ENCODE measurements at regions not wholly inside any gene's neighbourhood (a gene's known extent, or its start where the extent isn't known, plus 50 kb on each side); places are given as distances from the start of the nearest gene placed in this dataset.

DNA sequence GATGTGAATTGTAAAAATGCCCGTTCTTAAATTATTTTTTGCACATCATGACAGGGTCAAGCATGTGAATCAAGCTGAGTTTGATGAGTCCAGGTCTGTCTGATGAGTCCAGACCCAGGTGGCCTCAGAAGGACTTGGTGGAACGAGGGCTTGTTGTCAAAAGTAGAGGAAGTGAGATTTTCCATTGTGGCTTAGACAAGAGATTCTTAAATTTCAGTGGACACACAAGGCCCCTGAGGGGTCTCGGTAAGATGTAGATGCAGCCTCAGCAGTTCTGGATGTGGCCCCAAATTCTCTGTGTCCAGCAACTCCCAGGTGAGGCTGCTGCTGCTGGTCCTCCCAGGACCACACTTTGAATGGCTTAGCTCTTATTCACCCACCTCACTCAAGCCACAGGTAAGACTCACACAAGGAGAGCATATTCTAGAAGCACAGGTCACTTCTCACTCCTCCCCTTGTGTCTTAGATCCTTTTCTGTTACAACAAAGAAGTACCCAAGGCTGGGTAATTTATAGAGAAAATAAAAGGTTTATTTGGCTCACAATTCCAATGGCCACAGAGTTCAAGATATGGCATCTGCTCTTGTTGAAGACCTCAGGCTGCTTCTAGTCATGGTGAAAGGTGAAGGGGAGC is 98.8 kb downstream of the GGTLC2 start:
- Mint-ChIP-seq H3K4me1 (peaks cover 31 to 41% (median 40%) of the 10 kb centered on the region in 3 donors), H3K4me3 (peak overlapping the region in 2 of 8 donors; percentile 16 to 22), H3K27ac (peak overlapping the region in 3 of 6 donors; percentile 54 to 80 (median 62)), H3K36me3 (no peaks in the 10 kb centered on the region), H3K27me3 (peaks cover 13 to 20% (median 17%) of the 10 kb centered on the region in 3 donors), H3K9me3 (no peaks in the 10 kb centered on the region)
- ATAC-seq (ENCODE audit: low read depth in 2 of 2) (no peak), DNase-seq (no peak)

DNA sequence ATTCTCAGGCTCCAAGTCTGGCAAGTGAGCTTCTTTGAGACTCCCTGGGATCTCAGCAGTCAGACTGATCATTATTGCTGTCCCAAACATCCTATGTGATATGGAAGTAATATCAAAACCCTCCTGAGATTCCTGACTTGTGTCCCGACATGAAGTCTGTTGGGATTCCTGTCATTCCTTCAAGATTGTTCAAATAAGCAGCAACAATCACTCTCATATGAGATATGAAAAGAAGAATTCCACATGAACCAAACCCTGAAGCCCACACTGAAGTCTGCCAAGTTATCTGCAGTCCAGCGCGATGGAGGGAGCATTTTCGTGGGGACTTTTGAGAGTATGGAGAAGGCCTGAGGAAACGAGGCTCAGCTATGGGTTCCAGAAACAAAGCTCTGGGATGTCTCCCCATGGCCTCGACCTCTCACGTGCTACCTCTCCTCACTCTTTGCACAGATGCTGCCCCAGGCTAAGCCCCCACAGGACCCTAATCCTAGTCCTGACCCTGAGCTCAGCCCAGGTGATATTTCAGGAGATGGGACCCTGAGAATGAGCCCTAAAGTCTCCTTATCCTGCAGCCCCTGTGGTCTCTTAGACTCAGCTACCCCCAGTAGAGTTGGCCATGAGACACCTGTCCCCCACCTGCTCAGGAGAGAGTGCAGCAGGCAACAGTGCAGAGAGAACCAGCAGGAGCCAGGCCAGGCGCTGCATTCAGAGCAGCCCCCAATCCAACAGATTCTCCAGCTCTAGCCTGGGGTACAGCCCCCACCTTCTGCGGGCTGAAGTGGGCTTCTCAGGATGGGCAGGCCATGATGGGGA is 100.2 kb downstream of the GGTLC2 start:
- H3K27ac Mint-ChIP-seq, result peak overlapping the region in 1 of 6 donors; percentile 47
- H3K4me1 Mint-ChIP-seq, result peaks cover 33 to 47% (median 42%) of the 10 kb centered on the region in 3 donors
- ATAC-seq (ENCODE audit: low read depth in 2 of 2), result no peak
- DNase-seq, result no peak
- H3K36me3 Mint-ChIP-seq, result no peaks in the 10 kb centered on the region
- no peaks in the 10 kb centered on the region for H3K9me3 Mint-ChIP-seq
- H3K4me3 Mint-ChIP-seq, result no peak overlapping the region
- H3K27me3 Mint-ChIP-seq, result peaks cover 13 to 19% (median 14%) of the 10 kb centered on the region in 3 donors

DNA sequence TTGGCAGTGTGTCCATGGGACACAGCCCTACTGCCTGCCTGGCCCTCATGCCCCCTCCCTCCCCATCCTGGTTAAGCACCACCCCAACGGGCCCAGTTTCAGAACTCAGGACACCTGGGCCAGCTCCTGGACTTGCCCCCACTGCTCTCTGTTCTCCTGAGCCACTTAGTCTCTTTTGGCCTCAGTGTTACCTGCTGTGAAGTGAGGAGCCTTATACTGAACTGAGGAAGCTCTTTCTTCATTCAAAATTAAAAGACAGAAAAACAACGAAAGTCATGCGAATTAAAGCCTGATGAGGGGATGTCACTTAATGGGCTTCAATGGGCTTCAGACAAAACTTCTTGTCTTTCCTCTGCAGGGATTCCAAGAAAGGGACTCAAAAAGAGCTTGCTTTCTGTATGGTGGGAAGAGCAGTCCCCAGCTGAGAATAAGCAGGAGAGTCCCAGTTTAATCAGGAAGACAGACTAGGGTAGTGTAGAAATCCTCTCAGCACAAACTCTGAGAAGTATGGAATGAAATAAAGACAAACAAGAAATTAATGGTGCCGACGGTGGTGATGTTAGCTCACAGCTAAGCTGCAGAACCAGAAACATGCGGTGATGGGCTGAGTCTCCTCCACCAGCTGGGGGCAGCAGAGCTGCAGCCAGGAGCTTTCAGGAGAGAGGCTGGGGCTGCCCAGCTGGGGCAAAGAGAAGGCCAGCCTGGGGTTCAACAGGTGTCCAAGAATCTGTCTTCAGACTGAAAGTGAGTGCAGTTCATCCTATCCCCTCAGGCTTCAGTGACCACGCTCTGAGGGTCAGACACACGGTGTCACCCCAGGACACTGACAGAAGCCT is 101.0 kb downstream of the GGTLC2 start:
- Mint-ChIP-seq H3K4me3 (peak overlapping the region in 5 of 8 donors; percentile 42 to 69 (median 57)), H3K9me3 (no peaks in the 10 kb centered on the region), H3K27ac (peak overlapping the region in 2 of 6 donors; percentile 14 to 58), H3K4me1 (peaks cover 33 to 47% (median 37%) of the 10 kb centered on the region in 3 donors), H3K27me3 (peaks cover 6 to 11% (median 8%) of the 10 kb centered on the region in 3 donors), H3K36me3 (no peaks in the 10 kb centered on the region)
- ATAC-seq (ENCODE audit: low read depth in 2 of 2), result peak; percentile 52 to 58
- peak; percentile 44 for DNase-seq

DNA sequence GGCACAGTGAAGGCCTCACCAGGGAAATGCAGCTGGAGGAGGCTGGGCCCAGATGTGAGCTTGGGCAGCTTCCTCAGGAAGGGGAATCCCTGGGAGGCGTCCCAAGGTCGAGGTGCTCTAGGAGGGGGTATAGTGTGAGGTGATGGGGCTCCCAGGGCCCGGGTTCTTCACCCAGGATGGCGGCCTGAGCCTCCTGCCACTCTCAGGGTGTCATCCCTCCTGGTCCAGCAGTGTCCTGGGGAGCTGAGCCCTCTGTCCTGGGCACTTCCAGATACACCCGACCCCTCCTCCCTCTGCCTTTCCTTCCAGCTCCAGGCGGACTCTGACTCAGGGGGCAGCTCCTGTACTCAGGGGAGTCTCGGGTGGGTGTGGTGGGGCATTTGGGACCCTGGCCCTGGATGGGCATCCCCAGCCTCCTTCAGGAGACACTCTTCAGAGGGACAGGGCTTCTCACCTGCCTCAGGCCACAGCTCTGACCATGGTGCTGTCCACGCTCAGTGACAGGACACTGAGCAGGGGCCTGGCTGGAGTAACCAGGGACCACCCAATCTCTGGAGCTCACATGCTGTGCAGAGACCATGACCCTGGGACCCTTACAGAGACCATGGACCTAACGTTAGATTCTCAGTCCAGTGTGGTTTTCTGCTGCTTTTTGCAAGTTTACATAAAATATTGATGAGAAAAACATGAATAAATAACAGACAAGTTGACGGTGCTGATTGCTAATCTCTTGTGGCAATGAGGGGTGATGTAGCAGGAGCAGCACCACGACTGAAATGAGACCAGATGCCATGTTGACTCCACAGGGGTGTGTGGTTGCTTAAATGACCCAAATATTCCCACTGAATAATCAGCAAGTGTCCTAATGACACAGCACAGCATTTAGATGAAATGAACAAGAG is 101.9 kb downstream of the GGTLC2 start:
- no peaks in the 10 kb centered on the region for H3K9me3 Mint-ChIP-seq
- H3K27ac Mint-ChIP-seq, result peak overlapping the region in 3 of 6 donors; percentile 51 to 93 (median 90)
- peak; percentile 2 for ATAC-seq (ENCODE audit: low read depth in 2 of 2)
- no peak for DNase-seq
- H3K4me3 Mint-ChIP-seq, result peak overlapping the region in 5 of 8 donors; percentile 35 to 84 (median 74)
- H3K27me3 Mint-ChIP-seq, result peaks cover 0 to 7% (median 5%) of the 10 kb centered on the region in 3 donors
- no peaks in the 10 kb centered on the region for H3K36me3 Mint-ChIP-seq
- peaks cover 33 to 47% (median 37%) of the 10 kb centered on the region in 3 donors for H3K4me1 Mint-ChIP-seq

DNA sequence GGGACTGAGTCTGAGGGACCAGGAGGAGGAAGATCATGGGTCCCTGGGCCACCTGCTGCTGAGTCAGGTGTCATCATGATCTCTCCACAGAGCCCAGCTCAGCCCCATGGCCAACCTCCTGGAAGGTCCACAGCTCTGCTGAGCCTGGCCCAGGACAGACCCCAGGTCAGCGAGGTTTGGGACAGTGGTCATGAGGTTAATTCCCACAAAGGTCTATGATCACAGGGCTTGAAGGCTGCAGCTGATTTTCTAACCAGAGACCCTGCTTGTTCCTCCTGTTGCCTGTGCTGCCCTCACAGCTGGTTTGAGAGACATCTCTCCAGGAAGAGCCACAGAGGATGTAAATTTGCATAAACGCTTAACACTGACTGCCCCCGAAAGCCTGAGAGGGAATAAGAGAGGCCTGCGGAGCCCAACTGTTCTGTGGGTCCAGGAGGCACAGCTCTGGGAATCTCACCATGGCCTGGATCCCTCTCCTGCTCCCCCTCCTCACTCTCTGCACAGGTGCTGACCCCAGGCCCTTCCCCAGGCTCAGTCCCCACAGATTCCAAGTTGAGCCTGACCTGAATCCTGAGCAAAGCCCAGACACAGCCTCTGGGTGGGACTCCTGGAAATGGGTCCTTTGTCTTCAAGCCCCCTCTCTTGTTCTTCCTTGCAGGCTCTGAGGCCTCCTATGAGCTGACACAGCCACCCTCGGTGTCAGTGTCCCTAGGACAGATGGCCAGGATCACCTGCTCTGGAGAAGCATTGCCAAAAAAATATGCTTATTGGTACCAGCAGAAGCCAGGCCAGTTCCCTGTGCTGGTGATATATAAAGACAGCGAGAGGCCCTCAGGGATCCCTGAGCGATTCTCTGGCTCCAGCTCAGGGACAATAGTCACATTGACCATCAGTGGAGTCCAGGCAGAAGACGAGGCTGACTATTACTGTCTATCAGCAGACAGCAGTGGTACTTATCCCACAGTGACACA is 102.8 kb downstream of the GGTLC2 start:
- H3K9me3 Mint-ChIP-seq, result no peaks in the 10 kb centered on the region
- DNase-seq (peak; percentile 67), ATAC-seq (ENCODE audit: low read depth in 2 of 2) (peak; percentile 89 to 93)
- H3K4me1 Mint-ChIP-seq, result peaks cover 37 to 48% (median 38%) of the 10 kb centered on the region in 3 donors
- no peaks in the 10 kb centered on the region for H3K36me3 Mint-ChIP-seq
- H3K27me3 Mint-ChIP-seq, result peaks cover 0 to 5% (median 1%) of the 10 kb centered on the region in 3 donors
- H3K4me3 Mint-ChIP-seq, result peak overlapping the region; percentile 35 to 86 (median 71)
- peak overlapping the region in 5 of 6 donors; percentile 51 to 97 (median 90) for H3K27ac Mint-ChIP-seq

DNA sequence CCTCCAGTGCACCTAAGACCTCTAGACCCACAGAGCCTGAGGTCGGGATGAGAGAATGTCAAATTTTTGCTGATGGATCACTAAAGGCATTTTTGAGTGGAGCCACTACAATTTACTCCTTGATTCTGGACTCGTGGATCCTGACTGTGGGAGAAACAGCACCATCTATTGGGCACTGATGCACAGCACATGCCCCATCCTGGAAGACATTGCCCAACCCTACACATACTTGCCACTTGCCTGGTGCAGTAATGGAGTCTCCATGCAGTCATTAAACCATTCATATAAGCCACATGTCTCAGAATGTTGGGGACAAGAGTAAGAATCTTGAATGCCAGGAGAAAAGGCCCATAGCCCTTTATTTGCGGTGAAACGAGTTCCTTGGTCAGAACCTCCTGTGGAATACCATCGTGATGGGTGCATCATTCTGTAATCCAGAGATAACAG is 103.9 kb downstream of the GGTLC2 start:
- peak overlapping the region in 6 of 8 donors; percentile 40 to 84 (median 62) for H3K4me3 Mint-ChIP-seq
- peak overlapping the region in 3 of 6 donors; percentile 28 to 74 (median 51) for H3K27ac Mint-ChIP-seq
- no peaks in the 10 kb centered on the region for H3K27me3 Mint-ChIP-seq
- peaks cover 39 to 54% (median 43%) of the 10 kb centered on the region in 3 donors for H3K4me1 Mint-ChIP-seq
- no peaks in the 10 kb centered on the region for H3K9me3 Mint-ChIP-seq
- no peaks in the 10 kb centered on the region for H3K36me3 Mint-ChIP-seq
- peak; percentile 29 for DNase-seq
- peak in 1 of 2 donors; percentile 38 for ATAC-seq (ENCODE audit: low read depth in 2 of 2)

DNA sequence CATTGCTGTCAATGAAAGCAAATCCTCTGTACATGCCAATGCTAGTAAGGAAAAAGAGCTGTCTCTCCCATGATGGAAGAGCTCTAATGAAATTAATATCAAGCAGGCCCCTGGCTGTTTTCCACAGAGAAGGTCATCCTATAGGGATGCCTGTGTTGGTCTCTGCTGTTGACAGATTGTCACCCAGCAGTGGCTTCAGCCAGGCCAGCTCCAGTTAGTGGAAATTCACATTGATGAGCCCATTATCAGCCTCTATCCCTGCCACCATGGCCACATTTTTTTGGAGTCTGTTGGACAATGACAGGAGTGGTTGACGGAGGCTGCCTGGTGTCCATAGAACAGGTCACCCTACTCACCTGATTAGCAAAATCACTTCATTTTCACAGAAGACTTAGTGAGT is 104.3 kb downstream of the GGTLC2 start:
- no peaks in the 10 kb centered on the region for H3K36me3 Mint-ChIP-seq
- no peak overlapping the region for H3K27ac Mint-ChIP-seq
- ATAC-seq (ENCODE audit: low read depth in 2 of 2) (no peak), DNase-seq (no peak)
- H3K4me3 Mint-ChIP-seq, result no peak overlapping the region
- no peaks in the 10 kb centered on the region for H3K27me3 Mint-ChIP-seq
- H3K4me1 Mint-ChIP-seq, result peaks cover 41 to 58% (median 43%) of the 10 kb centered on the region in 3 donors
- no peaks in the 10 kb centered on the region for H3K9me3 Mint-ChIP-seq

DNA sequence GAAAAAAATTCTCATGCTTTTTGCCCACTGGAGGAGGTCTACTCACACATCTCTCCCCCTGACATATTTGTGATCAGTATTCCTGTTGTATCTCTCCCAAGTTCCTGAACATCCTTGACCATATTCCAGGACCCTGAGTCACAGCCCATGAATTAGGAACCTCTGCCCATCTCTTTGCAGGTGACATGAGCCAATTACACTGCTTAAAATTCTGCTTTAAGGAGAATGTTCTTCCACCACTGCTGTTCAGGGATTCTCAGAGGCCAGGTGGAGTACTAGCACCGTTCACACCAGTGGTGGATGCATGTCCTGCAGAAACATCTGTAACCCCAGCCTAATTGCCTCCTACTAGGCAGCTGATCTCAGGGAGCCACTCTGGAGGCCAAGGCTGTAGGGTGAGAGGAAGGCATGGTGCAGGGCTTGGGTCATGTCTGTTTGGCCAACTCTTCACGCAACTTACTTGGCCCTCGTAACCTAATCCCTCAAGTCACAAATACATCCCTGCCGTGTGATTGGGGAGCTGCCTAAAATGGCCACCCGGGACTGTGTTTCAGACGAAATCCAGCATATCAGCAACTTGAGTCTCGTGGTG is 104.8 kb downstream of the GGTLC2 start:
- ATAC-seq (ENCODE audit: low read depth in 2 of 2) (no peak), DNase-seq (no peak)
- H3K9me3 Mint-ChIP-seq, result no peaks in the 10 kb centered on the region
- no peak overlapping the region for H3K27ac Mint-ChIP-seq
- H3K4me3 Mint-ChIP-seq, result no peak overlapping the region
- no peaks in the 10 kb centered on the region for H3K36me3 Mint-ChIP-seq
- no peaks in the 10 kb centered on the region for H3K27me3 Mint-ChIP-seq
- peaks cover 44 to 63% (median 48%) of the 10 kb centered on the region in 3 donors for H3K4me1 Mint-ChIP-seq

DNA sequence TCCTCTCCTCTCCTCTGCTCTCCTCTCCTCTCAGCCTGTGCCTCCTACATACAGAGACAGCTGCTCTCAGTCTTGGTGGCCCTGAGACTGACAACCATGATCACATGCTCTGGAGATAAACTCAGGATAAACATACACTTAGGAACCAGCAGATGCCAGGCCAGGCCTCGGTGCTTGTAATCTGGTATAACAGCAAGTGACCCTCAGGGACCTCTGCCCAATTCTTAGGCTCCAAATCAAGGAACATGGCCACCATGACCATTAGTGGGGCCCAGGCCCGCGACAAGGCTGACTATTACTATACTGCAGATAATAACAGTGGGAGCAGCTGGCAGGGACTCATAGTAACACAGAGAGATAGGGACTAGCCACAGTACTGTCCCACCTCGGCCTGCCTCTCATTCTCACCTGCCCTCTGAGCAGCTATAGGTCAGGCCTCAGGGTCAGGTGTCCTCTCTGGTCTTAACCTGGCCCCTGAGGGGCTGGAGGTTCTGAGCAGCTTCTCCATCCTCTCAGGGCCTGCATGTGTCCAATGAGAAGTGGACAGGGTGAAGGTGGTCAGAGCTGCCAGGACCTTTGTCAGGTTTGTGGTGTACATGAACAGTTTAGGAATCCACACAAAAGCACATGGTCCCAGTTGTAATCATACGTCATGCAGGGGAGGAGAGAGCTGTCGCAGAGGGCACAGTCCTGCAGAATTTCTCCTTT is 106.1 kb downstream of the GGTLC2 start:
- Mint-ChIP-seq H3K4me1 (peaks cover 41 to 57% (median 47%) of the 10 kb centered on the region in 3 donors), H3K4me3 (no peak overlapping the region), H3K9me3 (no peaks in the 10 kb centered on the region), H3K36me3 (no peaks in the 10 kb centered on the region), H3K27me3 (no peaks in the 10 kb centered on the region), H3K27ac (no peak overlapping the region)
- no peak for DNase-seq
- no peak for ATAC-seq (ENCODE audit: low read depth in 2 of 2)

DNA sequence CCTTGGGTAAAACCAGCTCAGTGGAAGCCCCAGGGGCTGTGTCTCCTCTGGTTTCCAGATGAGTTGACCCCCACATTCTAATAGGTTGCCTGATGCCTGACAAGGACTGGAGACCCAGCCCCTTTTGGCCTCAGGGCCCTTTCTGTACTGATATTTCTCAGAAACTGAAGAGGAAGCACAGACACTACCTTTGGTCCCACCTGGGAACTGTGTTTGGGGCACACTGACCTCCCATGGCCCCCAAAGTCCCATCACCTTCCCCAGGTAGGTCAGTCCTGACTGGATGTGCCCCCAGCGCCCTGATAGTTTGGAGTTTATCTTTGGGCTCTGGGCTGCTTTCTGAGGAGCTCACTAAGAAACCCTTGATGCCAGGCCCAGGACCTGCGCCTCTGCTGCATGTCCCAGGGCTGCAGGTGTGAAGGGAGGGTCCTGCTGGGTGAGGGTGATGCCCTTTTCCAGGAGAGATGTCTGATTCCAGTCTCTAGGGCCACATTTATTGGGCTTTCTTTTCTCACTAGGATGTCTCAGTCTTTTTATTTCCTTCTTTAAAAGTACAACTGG is 106.7 kb downstream of the GGTLC2 start:
- no peaks in the 10 kb centered on the region for H3K27me3 Mint-ChIP-seq
- no peaks in the 10 kb centered on the region for H3K9me3 Mint-ChIP-seq
- ATAC-seq (ENCODE audit: low read depth in 2 of 2) (no peak), DNase-seq (no peak)
- H3K4me1 Mint-ChIP-seq, result peaks cover 42 to 55% (median 43%) of the 10 kb centered on the region in 3 donors
- H3K27ac Mint-ChIP-seq, result no peak overlapping the region
- H3K36me3 Mint-ChIP-seq, result no peaks in the 10 kb centered on the region
- no peak overlapping the region for H3K4me3 Mint-ChIP-seq

All from naive B cell (primary cell).